Nephron progenitor cell (in vitro differentiated cells): ENCODE measurements at regions not wholly inside any gene's neighbourhood (a gene's known extent, or its start where the extent isn't known, plus 50 kb on each side); places are given as distances from the start of the nearest gene placed in this dataset.

ENCODE experiments used
- DNase-seq: peaks from one replicate; pipeline ENCODE4 v3.0.0; 2021
- H3K27ac Mint-ChIP-seq: 2 replicates; pipeline ENCODE4 v1.8.0; 2021; ENCODE audit warnings: mild to moderate bottlenecking, moderate library complexity, mixed read lengths
- H3K27me3 Mint-ChIP-seq: 2 replicates; pipeline ENCODE4 v1.8.0; 2021; ENCODE audit warnings: mild to moderate bottlenecking, low read depth, mixed read lengths; ENCODE audit not compliant: poor library complexity
- H3K36me3 Mint-ChIP-seq: 2 replicates; pipeline ENCODE4 v1.8.0; 2021; ENCODE audit warnings: low read depth, mixed read lengths
- H3K4me1 Mint-ChIP-seq: 2 replicates; pipeline ENCODE4 v1.8.0; 2021; ENCODE audit warnings: mixed read lengths
- H3K4me3 Mint-ChIP-seq: 2 replicates; pipeline ENCODE4 v1.8.0; 2021; ENCODE audit warnings: mild to moderate bottlenecking, moderate library complexity, mixed read lengths
- H3K9me3 Mint-ChIP-seq: 2 replicates; pipeline ENCODE4 v1.8.0; 2021; ENCODE audit warnings: mild to moderate bottlenecking, moderate library complexity, mixed read lengths
- CTCF ChIP-seq: fragments of 200-600 bp; sonication (generic); IDR thresholded peaks from 2 replicates; pipeline ENCODE4 v1.5.0; 2021; ENCODE audit warnings: antibody characterized with exemption

GRCh38 chr16:55233464-55233863, 90.5 kb upstream of the IRX6 start:
- no peak overlapping the region for H3K4me3 Mint-ChIP-seq
- TF ChIP-seq CTCF, result no peak
- H3K27ac Mint-ChIP-seq, result no peak overlapping the region
- no peaks in the 10 kb centered on the region for H3K9me3 Mint-ChIP-seq
- H3K36me3 Mint-ChIP-seq, result no peaks in the 10 kb centered on the region
- peaks cover 22% of the 10 kb centered on the region for H3K27me3 Mint-ChIP-seq
- no peak for DNase-seq
- peaks cover 6% of the 10 kb centered on the region for H3K4me1 Mint-ChIP-seq

- Mint-ChIP-seq H3K27ac (no peak overlapping the region), H3K4me3 (no peak overlapping the region), H3K4me1 (peaks cover 6% of the 10 kb centered on the region), H3K27me3 (peaks cover 54% of the 10 kb centered on the region), H3K9me3 (no peaks in the 10 kb centered on the region), H3K36me3 (no peaks in the 10 kb centered on the region)
- no peak for TF ChIP-seq CTCF
- no peak for DNase-seq
Measured at GRCh38 chr16:55236655-55237054, 87.3 kb upstream of the IRX6 start.

- no peak for DNase-seq
- TF ChIP-seq CTCF, result no peak
- no peaks in the 10 kb centered on the region for H3K9me3 Mint-ChIP-seq
- H3K4me1 Mint-ChIP-seq, result peaks cover 6% of the 10 kb centered on the region
- H3K4me3 Mint-ChIP-seq, result no peak overlapping the region
- H3K27ac Mint-ChIP-seq, result no peak overlapping the region
- H3K27me3 Mint-ChIP-seq, result peaks cover 72% of the 10 kb centered on the region
- no peaks in the 10 kb centered on the region for H3K36me3 Mint-ChIP-seq
Measured at GRCh38 chr16:55239723-55240122, 84.3 kb upstream of the IRX6 start.

GRCh38 chr16:55240888-55241287, 83.1 kb upstream of the IRX6 start:
- no peaks in the 10 kb centered on the region for H3K36me3 Mint-ChIP-seq
- peaks cover 75% of the 10 kb centered on the region for H3K27me3 Mint-ChIP-seq
- DNase-seq, result no peak
- H3K4me1 Mint-ChIP-seq, result peaks cover 6% of the 10 kb centered on the region
- H3K9me3 Mint-ChIP-seq, result no peaks in the 10 kb centered on the region
- TF ChIP-seq CTCF, result no peak
- no peak overlapping the region for H3K4me3 Mint-ChIP-seq
- H3K27ac Mint-ChIP-seq, result no peak overlapping the region

GRCh38 chr16:55242667-55243066, 81.3 kb upstream of the IRX6 start:
- no peaks in the 10 kb centered on the region for H3K36me3 Mint-ChIP-seq
- no peak overlapping the region for H3K4me3 Mint-ChIP-seq
- H3K9me3 Mint-ChIP-seq, result no peaks in the 10 kb centered on the region
- no peak for TF ChIP-seq CTCF
- no peak overlapping the region for H3K27ac Mint-ChIP-seq
- no peak for DNase-seq
- H3K27me3 Mint-ChIP-seq, result peaks cover 68% of the 10 kb centered on the region
- H3K4me1 Mint-ChIP-seq, result peaks cover 1% of the 10 kb centered on the region

GRCh38 chr16:55248058-55248457, 75.9 kb upstream of the IRX6 start:
- no peak for TF ChIP-seq CTCF
- Mint-ChIP-seq H3K36me3 (no peaks in the 10 kb centered on the region), H3K4me3 (no peak overlapping the region), H3K27me3 (peaks cover 31% of the 10 kb centered on the region), H3K27ac (no peak overlapping the region), H3K4me1 (peaks cover 18% of the 10 kb centered on the region), H3K9me3 (peaks cover 10% of the 10 kb centered on the region)
- DNase-seq, result no peak
